NCI-H510A treated with DMSO at 0.1 percent for 48 hours (cell line): ENCODE measurements at regions not wholly inside any gene's neighbourhood (a gene's known extent, or its start where the extent isn't known, plus 50 kb on each side); places are given as distances from the start of the nearest gene placed in this dataset.
"Not testable (repeated sequence)": the region's sequence is repeated elsewhere in the genome, so short reads cannot be mapped to it uniquely, and the experiment has no call there.

Source experiments
- DNase-seq: peaks from one replicate; lab custom pipeline; 2025; lab: John Stamatoyannopoulos, UW

DNA sequence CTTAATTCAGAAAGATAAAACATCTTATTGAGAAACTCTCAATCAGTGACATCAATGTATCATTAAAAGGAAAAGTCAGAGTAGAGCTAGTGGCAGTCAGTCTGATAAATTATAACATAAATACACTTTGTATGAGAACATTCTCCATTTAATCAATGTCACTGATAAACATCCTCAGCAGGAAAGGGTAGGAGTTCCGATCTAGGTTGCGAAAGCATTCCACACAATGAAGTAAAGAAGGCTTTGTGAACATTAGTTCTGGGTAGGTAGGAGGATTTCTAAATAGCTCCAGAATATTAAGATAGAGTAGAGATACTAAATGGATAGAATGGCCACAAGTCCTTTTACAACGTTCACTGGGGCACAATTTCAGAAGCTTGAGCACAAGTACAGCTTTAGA is 179.7 kb upstream of the MALRD1 start:
- DNase-seq = no peak

DNA sequence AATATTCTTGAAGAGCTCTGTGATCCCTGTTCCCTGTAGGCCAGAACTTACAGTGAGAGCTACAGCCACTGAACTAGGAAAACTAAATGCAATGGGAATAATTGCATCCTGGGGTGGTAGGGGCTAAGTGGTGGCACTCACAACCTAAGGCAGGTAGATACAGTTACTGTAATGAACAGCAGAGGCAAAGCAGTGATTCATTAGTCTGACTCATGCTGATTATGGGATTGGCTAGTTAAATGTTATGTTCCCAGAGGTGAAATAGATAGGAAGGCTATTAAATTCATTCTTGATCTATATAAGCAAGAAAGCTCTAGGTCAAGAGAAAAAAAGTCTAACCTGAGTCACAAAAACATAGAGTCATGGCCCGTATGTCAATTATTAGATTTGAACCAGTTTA is 173.1 kb upstream of the MALRD1 start:
- no peak for DNase-seq

DNA sequence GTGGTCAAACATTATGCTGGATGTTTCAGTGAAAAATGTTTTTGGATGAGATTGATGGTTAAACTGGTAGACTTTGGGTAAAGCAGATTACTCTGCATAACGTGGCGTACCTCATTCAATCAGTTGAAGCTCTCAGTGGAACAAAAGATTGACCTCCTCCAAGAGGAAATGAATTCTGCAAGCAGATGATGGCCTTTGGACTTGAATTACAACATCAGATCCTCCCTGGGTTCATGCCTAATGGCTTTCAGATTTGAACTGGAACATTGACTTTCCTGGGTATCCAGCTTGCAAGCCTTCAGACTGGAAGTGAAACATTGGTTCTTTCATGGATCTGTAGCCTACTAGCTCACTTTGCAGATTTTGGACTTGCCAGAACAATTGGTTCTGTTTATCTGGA is 169.3 kb upstream of the MALRD1 start:
- DNase-seq = no peak

DNA sequence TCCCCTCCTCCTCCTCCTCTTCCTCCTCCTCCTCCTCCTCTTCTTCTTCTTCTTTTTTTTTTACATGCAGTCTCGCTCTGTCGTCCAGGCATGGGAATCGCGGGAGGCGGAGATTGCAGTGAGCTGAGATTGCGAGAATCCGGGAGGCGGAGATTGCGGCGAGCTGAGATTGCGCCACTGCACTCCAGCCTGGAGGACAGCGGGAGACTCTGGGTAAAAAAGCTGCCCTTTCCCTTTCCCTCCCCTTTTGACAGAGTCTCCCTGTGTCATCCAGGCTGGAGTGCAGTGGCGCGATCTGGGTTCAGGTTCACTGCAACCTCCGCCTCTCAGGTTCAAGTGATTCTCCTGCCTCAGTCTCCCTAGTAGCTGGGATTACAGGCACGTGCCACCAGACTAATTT is 168.1 kb upstream of the MALRD1 start:
- no peak for DNase-seq

DNA sequence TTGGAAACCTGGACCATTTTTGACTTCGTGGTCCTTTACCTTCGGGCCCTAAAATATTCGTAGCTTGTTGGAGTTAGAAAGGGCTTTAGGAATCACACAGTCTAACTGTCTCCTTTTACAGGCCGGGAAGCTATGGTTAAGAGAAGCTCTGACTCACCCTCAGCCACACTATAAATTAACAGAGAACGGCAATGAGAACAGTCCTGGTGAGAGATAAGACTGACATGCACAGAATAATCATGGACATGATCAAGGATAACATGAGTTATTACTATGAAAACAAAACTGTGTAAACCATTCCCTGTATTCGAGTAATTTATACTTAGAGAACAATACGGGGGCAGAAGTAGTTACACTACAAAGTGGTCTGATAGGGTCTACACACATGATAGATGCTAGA is 162.5 kb upstream of the MALRD1 start:
- no peak for DNase-seq

DNA sequence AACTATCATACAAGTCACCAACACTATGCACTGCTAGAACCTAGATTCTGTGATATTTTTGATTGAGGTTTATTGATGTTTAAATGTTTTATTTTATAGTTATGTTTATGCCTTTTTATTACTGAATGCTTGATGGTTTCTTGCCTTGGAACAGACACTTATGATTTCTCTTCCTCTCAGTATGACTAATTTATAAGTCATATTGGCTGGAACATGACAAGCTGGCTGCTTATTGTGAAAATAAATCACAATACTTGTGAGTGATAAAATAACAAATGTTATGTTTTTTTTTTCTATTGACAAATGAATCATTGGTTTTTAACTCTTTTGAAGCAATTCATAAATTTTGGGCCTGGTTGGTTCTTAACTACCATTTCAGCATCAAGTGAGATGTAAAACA is 142.0 kb upstream of the MALRD1 start:
- no peak for DNase-seq

- DNase-seq = not testable (repeated sequence)
Observed at GRCh38 chr10:18917431-18917830, 131.2 kb upstream of the MALRD1 start.

GRCh38 chr10:18918532-18918931 is 130.1 kb upstream of the MALRD1 start:
- DNase-seq = no peak

DNA sequence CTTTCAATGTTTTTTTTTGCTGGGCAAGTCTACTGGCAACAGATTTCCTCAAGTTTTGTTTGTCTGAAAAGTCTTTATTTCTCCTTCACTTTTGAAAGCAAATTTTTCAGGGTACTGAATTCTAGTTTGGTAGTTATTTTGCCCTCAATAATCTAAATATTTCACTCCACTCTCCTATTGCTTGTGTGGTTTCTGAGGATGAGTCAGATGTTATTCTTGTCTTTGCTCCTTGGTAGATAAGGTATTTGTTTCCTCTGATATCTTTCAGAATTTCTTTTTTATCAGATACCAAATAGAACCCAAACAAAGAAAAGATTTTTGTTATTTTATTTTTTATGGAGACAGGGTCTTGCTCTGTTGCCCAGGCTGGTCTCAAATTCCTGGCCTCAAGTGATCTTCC is 99.2 kb upstream of the MALRD1 start:
- no peak for DNase-seq

- DNase-seq = not testable (repeated sequence)
Observed at GRCh38 chr10:18951072-18951823, 97.4 kb upstream of the MALRD1 start.

DNA sequence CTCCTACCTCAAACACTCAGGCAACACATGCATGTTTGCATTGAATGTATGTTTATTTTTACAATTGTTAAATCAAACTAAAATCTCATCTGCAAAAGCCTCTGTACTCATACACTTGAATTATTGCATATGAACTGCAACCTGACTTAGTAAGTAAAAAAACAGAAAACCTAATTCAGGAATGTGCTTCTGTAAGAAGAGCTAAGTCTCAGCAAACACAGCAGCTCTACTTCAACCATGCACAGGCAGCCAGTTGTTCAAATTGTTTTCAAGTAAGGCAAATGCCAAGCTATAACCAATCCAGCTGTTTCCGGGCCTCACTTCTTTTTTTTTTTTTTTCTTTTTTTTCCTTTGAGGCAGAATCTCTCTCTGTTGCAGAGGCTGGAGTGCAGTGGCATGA is 93.5 kb upstream of the MALRD1 start:
- no peak for DNase-seq

- no peak for DNase-seq
Observed at GRCh38 chr10:18959369-18959768, 89.2 kb upstream of the MALRD1 start.

DNA sequence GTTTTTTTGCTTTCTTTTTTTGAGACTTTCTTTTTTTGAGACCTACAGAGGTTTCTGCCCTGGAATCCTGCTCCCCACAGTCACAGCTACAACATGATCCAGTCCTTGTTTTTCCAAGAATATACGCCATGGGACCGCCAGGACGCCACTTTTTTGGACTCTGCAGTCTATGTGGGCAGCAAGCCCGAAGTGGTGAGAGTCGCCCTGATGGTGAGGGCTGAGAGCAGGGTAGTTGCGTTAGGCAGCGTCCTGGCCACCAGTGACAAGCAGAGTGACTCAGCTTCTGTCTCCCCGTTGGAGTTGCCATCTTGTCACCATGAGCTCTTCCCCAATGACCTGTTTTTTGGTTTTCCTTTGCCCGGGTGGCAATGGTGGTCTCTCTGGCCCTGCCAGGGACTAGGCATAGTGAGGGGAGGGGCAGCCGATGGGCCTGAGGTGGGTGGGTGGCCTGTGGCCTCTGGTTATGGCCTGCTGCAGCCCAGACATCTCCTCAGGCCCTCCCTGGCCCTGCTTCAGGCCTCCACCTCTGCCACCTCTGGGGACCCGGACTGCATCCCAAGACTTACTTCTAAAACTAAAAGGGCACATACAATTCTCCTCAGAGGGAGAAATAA is 88.0 kb upstream of the MALRD1 start:
- no peak for DNase-seq

DNA sequence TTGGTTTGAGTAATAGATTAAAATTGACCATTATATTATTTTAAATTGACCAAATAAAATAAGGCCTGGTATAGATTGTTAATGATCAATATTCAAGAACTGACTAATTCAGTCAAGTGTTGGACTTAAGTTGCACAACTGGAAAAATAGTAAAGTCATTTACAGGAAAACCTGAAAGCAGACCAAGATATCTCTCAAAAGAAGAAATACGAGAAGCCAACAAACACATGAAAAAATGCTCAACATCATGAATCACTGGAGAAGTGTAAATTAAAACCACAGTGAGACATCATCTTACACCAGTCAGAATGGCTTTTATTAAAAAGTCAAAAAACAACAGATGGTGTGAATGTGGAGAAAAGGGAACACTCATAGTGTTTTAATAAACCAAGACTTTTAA is 80.4 kb upstream of the MALRD1 start:
- no peak for DNase-seq

DNA sequence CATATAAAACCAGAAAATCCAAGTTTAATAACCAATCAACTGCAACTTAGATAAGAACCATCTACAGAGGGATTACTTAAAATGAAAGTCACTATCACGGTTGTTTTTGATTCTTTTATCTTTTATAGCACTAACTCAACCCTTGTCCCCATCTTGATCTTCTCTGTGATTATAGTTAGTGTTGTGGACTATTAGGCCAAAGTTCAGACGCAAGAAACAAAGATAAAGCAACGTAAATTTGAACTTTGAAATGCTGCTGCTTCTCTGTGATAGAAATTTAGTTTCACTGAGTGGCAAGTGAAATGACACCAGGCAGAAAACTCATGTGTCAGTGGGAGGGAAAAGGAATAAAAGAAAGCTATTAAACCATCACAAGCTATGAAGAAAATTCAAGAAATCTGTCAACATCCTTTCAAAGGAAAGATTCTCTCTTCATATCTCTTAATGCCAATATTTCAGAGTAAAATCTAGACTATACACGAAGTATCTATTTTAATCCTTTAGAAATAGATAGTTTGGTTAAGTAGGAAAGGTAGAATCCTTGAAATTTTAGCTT is 71.8 kb upstream of the MALRD1 start:
- DNase-seq = no peak

GRCh38 chr10:18980089-18980629 is 68.4 kb upstream of the MALRD1 start:
- DNase-seq = no peak

- DNase-seq = no peak
Observed at GRCh38 chr10:18984531-18984930, 64.1 kb upstream of the MALRD1 start.

DNA sequence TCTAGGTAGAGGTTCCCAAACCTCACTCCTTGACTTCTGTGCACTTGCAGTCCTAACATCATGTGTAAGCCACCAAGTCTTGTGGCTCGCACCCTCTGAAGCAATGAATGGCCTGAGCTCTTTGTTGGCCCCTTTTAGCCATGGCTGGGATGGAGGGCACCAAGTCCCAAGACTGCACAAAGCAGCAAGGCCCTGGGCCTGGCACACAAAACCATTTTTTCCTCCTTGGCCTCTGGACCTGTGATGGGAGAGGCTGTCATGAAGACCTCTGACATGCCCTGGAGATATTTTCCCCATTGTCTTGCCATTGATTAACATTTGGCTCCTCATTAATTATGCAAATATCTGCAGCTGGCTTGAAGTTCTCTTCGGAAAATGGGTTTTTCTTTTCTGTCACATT is 60.3 kb upstream of the MALRD1 start:
- no peak for DNase-seq
